ENCODE measurements at regions not wholly inside any gene's neighbourhood (a gene's known extent, or its start where the extent isn't known, plus 50 kb on each side); places are given as distances from the start of the nearest gene placed in this dataset.

GRCh38 chr7:68789597-68789996, 808.7 kb upstream of the AUTS2 start:
- TF ChIP-seq POLR2A (IDR thresholded peaks at IDR 0.05; ENCODE audit: low read depth, low read length): no peak
- TF ChIP-seq BHLHE40 (IDR thresholded peaks at IDR 0.05; ENCODE audit: low read depth, low read length): no peak
- TF ChIP-seq CTCF (conservative IDR thresholded peaks at IDR 0.05; ENCODE audit: low read depth, low read length): no peak
- no peak for TF ChIP-seq SMC3 (IDR thresholded peaks at IDR 0.05; ENCODE audit: low read depth, low read length)
- no peak for TF ChIP-seq RCOR1 (IDR thresholded peaks at IDR 0.05; ENCODE audit: insufficient replicate concordance, low read length)
- TF ChIP-seq RFX5 (IDR thresholded peaks at IDR 0.05; ENCODE audit: low read depth, low read length): no peak
- TF ChIP-seq ELK1 (IDR thresholded peaks at IDR 0.05; ENCODE audit: borderline replicate concordance, low read depth, low read length): no peak
- TF ChIP-seq RAD21 (IDR thresholded peaks at IDR 0.05; ENCODE audit: low read length): no peak
- TF ChIP-seq MAFK (IDR thresholded peaks at IDR 0.05; ENCODE audit: low read depth, low read length): no peak
- no peak for TF ChIP-seq CHD1 (IDR thresholded peaks at IDR 0.05; ENCODE audit: low read depth, low read length)

Data from IMR-90 (cell line).